Upper lobe of left lung (tissue), 4 donors: ENCODE measurements at regions not wholly inside any gene's neighbourhood (a gene's known extent, or its start where the extent isn't known, plus 50 kb on each side); places are given as distances from the start of the nearest gene placed in this dataset.

Experiments
- EP300 ChIP-seq, 4 donors: sonication (generic); formaldehyde crosslinking; IDR thresholded peaks; one replicate each; pipeline ENCODE4 v1.5.1; 2017; ENCODE audit warnings: antibody characterized with exemption in 4 of 4, control low read depth in 2 of 4
- POLR2A ChIP-seq, 4 donors: fragments of 450-650 bp; IDR thresholded peaks; one replicate each; pipeline ENCODE4 v1.5.1; 2016 to 2017; ENCODE audit warnings: antibody characterized with exemption in 4 of 4, mild to moderate bottlenecking in 2 of 4
- TF ChIP-seq, protein P1 (sequence below), 6 experiments: fragments of 450-650 bp in 4 of 6; fragments of 200-600 bp in 2 of 6; sonication (generic) in 2 of 6; IDR thresholded peaks; one replicate each; pipeline ENCODE4 v1.5.1; 2016 to 2019; ENCODE audit warnings: antibody characterized with exemption in 6 of 6

DNA sequence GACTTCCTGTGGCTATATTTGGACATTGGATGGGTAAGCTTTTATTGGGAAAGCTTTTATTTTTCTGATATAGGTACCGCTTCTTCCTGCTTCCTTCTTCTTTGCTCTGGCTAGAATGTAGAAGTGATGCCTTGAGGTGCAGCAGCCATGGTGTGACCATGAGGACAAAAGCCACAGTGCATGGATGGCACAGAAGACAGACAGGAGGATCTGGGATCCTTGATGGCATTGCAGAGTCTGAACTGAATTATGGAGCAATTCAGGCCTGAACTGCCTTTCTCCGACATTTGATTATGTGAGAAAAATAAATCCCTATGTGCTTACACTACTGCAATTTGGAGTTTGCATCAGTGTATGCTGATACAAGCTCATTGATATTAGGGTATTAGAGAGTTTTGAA lies 191.3 kb upstream of the CRY1 start:
- TF ChIP-seq, protein P1, sequence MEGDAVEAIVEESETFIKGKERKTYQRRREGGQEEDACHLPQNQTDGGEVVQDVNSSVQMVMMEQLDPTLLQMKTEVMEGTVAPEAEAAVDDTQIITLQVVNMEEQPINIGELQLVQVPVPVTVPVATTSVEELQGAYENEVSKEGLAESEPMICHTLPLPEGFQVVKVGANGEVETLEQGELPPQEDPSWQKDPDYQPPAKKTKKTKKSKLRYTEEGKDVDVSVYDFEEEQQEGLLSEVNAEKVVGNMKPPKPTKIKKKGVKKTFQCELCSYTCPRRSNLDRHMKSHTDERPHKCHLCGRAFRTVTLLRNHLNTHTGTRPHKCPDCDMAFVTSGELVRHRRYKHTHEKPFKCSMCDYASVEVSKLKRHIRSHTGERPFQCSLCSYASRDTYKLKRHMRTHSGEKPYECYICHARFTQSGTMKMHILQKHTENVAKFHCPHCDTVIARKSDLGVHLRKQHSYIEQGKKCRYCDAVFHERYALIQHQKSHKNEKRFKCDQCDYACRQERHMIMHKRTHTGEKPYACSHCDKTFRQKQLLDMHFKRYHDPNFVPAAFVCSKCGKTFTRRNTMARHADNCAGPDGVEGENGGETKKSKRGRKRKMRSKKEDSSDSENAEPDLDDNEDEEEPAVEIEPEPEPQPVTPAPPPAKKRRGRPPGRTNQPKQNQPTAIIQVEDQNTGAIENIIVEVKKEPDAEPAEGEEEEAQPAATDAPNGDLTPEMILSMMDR (IDR thresholded peaks at IDR 0.05), result no peak
- TF ChIP-seq EP300 (IDR thresholded peaks at IDR 0.05) (no peak), POLR2A (IDR thresholded peaks at IDR 0.05) (no peak)
